A549 (cell line): ENCODE measurements at regions not wholly inside any gene's neighbourhood (a gene's known extent, or its start where the extent isn't known, plus 50 kb on each side); places are given as distances from the start of the nearest gene placed in this dataset.

Experiments used
- CTCF ChIP-seq: fragments of >200 bp; sonication (Bioruptor Twin); formaldehyde crosslinking; IDR thresholded peaks from 3 replicates; pipeline ENCODE4 v1.5.1; 2016
- EP300 ChIP-seq, 2 experiments: fragments of >200 bp; sonication (Bioruptor Twin); formaldehyde crosslinking; IDR thresholded peaks; 2 replicates in 1 of 2; 3 replicates in 1 of 2; pipeline ENCODE4 v1.6.1; 2016 to 2017
- JUN ChIP-seq, 2 experiments: fragments of >200 bp; sonication (Bioruptor Twin); formaldehyde crosslinking; IDR thresholded peaks; 2 replicates in 1 of 2; 3 replicates in 1 of 2; pipeline ENCODE4 v1.6.1; 2016 to 2017
- JUNB ChIP-seq: fragments of >200 bp; sonication (Bioruptor Twin); formaldehyde crosslinking; IDR thresholded peaks from 2 replicates; pipeline ENCODE4 v1.6.1; 2016
- NR3C1 ChIP-seq: fragments of >200 bp; sonication (Bioruptor Twin); formaldehyde crosslinking; IDR thresholded peaks from 3 replicates; pipeline ENCODE4 v1.6.1; 2017
- PHF8 ChIP-seq: fragments of 200-600 bp; sonication (generic); IDR thresholded peaks from 2 replicates; pipeline ENCODE4 v1.6.1; 2016; ENCODE audit warnings: low read depth, mild to moderate bottlenecking, antibody characterized with exemption, moderate library complexity, borderline replicate concordance
- POLR2A ChIP-seq: IDR thresholded peaks from 2 replicates; pipeline ENCODE4 v1.6.1; 2012; ENCODE audit warnings: mild to moderate bottlenecking, low read length
- RAD21 ChIP-seq, 2 experiments: fragments of >200 bp in 1 of 2; sonication (Bioruptor Twin) in 1 of 2; formaldehyde crosslinking in 1 of 2; IDR thresholded peaks in 1 of 2; conservative IDR thresholded peaks in 1 of 2; 2 replicates in 1 of 2; 3 replicates in 1 of 2; pipeline ENCODE4 v1.6.1; 2012 to 2018; ENCODE audit warnings: inconsistent platforms in 1 of 2
- REST ChIP-seq: fragments of 200-600 bp; sonication (generic); IDR thresholded peaks from 2 replicates; pipeline ENCODE4 v1.6.1; 2016; ENCODE audit warnings: antibody characterized with exemption, mild to moderate bottlenecking, moderate library complexity
- RFX5 ChIP-seq: fragments of 450-650 bp; IDR thresholded peaks from 2 replicates; pipeline ENCODE4 v1.7.1; 2014; ENCODE audit warnings: antibody characterized with exemption, mild to moderate bottlenecking, moderate library complexity
- ZC3H11A ChIP-seq: fragments of 450-650 bp; IDR thresholded peaks from 2 replicates; pipeline ENCODE4 v1.6.1; 2014; ENCODE audit warnings: antibody characterized with exemption, mild to moderate bottlenecking

- TF ChIP-seq JUN (IDR thresholded peaks at IDR 0.05): no peak
- TF ChIP-seq ZC3H11A: no peak
- no peak for TF ChIP-seq CTCF
- no peak for TF ChIP-seq RFX5
- no peak for TF ChIP-seq POLR2A
- no peak for TF ChIP-seq REST
- TF ChIP-seq JUNB: no peak
- TF ChIP-seq RAD21 (conservative IDR thresholded peaks at IDR 0.05 in 1 of 2, IDR thresholded peaks at IDR 0.05 in 1 of 2): no peak
- TF ChIP-seq NR3C1: no peak
- no peak for TF ChIP-seq EP300 (IDR thresholded peaks at IDR 0.05)
- TF ChIP-seq PHF8: no peak
These were observed 219.9 kb downstream of the MN1 start for GRCh38 chr22:27581688-27582087.
